NOMO-1 treated with dmso at 0.1 percent for 144 hours (cell line): ENCODE measurements at regions not wholly inside any gene's neighbourhood (a gene's known extent, or its start where the extent isn't known, plus 50 kb on each side); places are given as distances from the start of the nearest gene placed in this dataset.

Experiments used
- DNase-seq: peaks from one replicate; lab custom pipeline; 2025; ENCODE audit not compliant: unreplicated experiment; lab: John Stamatoyannopoulos, UW

- no peak for DNase-seq
These were observed 1088.8 kb downstream of the ADGRL3 start for GRCh38 chr4:62288808-62289541.

GRCh38 chr4:62285026-62285425 lies 1084.9 kb downstream of the ADGRL3 start:
- DNase-seq, result no peak

- no peak for DNase-seq
These were observed 1079.6 kb downstream of the ADGRL3 start for GRCh38 chr4:62279689-62280088.

DNA sequence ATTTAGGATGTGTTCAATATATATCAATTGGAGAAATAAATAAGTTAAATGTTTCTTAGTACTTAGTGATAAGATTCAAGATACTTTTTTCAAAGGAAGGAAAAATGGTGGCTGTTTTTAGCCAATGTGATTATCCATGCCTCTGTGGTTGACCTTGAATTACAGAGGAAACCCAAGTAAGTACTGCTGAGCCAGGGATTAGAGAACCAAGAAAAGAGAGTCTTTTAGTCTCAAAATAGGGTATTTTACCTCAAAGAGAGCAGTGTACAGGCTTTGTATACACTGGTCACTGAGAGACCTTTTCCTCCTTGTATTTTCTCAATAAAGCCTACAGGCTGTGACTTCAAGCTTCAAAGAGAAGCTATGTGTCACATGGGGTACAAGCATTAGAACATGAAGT lies 1075.3 kb downstream of the ADGRL3 start:
- DNase-seq, result no peak

DNA sequence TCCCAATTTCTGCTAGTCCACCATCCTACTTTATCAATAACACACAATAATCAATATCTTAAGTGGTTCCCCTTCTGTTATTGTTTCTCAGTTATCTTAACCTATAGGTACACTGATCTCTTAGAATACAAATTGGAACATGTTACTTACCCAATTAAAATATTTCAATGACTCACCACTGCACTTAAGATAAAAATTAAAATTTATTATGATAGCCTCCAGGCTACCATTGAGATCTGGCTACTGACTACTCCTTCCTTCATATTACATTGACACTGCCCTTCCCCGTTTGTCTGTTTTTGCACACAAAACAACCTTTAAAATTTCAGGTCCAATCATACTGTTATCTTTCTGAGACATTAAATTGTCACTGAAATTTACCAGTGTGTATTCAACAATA lies 1074.7 kb downstream of the ADGRL3 start:
- DNase-seq, result no peak

- no peak for DNase-seq
These were observed 1071.0 kb downstream of the ADGRL3 start for GRCh38 chr4:62271107-62271506.

DNA sequence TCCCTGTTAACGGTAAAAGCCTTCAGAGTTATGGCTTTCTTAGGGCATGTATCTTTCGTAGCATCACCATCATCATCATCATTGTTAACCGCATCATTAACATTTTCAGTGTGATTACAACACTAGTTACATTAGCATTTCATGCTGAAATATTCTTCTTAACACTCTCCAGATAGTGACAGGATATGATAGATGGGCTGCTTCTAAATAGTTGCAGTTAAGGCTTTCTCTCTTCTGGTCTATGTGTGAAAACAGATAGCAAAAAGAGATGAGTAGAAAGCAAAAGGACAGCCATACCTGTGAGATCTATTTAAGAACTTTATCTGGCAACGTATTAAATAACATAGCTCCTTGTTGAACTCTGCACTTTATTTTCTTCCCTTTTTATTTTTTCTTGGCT lies 1069.8 kb downstream of the ADGRL3 start:
- no peak for DNase-seq

DNA sequence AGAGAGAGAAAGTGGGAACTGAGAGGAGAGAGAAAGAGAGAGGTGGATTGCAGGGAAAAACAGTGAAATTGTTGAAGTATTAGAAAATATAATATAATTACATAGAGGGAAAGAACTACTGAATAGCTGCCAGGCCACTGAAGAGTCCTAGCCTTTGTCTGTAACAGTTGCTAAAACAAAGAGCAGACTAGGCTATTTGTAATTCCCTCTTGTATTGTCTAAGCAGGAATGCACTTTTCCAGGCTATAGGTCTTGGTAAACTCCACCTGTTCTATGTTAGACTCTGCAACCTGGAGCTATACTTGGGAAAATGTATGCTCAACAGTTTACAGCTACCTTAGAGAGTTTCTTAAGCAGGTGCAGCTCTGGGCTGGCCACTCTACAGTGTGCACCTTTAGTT lies 1063.3 kb downstream of the ADGRL3 start:
- no peak for DNase-seq

DNA sequence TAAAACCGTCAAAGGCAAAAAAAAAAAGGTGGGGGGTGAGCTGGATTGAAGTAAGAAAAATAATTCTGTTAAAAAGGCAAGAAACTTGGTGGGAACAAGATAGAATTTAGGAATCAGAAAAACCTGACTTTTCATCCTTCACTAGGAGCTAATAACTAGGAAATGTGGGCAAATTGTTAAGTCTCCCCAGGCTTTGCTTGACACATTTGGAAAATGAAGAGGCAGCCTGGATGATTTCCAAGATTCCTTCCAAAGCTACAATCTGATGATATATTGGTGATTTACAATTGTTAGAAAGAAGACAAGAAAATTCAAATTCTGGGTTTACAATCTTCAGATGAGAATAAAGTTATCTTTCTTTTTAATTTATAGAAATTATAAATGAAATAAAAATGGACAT lies 1062.5 kb downstream of the ADGRL3 start:
- DNase-seq, result no peak

DNA sequence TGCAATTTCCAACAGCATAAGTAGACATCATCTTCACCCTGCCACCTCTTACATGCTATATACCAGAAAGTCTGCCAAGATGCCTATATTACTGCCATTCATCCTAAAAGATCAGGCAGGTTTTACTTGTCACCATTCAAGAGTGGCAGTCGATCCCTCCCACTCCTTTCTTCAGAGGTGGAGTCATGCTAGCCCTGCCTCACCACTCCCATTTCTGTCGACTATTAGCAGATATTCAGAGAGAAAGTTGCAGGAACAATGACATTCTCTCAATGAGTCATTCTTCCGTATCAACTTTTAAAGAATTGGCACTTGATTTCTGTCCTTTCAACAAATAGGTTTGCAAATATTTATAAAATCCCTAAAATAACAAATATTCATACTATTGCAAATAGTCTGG lies 1060.1 kb downstream of the ADGRL3 start:
- DNase-seq, result no peak

- DNase-seq, result no peak
These were observed 1056.4 kb downstream of the ADGRL3 start for GRCh38 chr4:62256479-62256878.

- no peak for DNase-seq
These were observed 1052.6 kb downstream of the ADGRL3 start for GRCh38 chr4:62252728-62253127.

DNA sequence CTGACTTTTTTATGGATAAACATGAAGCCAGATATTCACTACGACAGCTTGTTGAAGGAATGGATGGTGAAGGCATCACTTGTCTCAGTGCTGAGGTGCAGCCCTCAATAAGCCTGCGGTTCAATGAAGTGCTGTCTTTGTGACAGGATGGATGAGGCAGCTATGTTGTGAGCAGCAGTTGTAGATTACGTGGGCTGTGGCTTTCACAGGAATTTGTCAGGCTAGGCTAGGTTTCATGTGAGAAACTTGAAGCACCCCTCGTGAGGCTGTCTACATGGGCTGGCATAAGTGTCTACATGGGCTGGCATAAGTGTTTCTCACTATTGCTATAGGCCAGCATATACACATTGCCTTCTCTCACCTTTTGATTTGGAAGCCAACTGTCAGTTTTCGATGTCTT lies 1050.0 kb downstream of the ADGRL3 start:
- DNase-seq, result no peak

DNA sequence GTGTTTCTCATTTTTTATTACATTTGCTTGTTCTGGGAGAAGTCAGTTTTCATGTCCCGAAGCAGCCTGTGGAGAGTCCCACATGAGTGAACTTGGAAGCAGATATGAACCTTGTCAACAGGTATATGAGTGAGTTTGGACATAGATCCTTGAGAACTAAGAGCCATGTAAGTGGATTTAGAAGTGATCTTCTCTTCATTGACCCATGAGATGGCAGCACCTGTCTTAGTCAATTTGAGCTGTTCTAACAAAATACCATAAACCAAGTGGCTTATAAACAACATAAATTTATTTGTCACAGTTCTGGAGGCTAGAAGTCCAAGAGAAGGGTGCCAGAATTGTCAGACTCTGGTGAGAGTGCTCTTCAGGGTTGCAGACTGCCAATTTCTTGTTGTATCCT lies 1043.8 kb downstream of the ADGRL3 start:
- DNase-seq, result no peak

DNA sequence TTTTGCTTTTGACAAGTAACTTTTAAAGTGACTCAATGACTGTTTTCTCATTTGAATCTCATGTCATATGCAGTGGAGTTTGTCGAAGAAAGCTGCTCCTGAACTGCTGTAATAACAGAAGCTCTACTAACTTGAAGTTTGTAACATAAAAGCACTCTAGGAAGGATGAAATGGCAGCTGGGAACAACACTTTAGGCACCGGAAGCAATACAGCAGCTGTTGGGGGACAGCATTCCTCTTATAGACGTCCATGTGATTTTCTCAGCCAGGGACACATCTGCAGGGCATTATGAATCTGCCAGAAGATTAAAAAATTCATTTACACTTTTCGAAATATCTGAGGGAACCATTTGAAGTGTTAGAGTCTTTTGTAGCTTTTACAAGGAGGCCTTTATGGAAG lies 1035.8 kb downstream of the ADGRL3 start:
- DNase-seq, result no peak

GRCh38 chr4:62232814-62233213 lies 1032.7 kb downstream of the ADGRL3 start:
- DNase-seq, result no peak

- DNase-seq, result no peak
These were observed 1031.9 kb downstream of the ADGRL3 start for GRCh38 chr4:62231994-62232393.

DNA sequence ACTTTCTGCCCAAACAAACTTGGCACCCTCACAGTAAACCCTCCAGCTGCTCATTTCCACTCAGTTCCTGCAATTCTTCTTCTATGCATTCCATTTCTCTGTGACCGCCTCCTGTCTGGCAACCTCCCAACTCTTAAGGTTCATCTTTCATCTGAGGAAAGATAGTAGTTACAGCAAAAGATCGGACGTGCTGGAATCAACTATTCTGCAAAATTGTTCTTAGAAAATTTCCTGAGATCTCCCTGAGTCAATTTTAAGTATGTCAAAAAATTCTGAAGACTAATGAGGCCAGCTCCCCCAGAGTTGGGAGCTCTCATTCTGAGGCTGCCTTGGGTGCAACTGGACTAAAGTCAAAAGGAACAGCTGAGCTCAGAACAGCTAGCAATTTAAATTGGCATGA lies 1026.0 kb downstream of the ADGRL3 start:
- no peak for DNase-seq

DNA sequence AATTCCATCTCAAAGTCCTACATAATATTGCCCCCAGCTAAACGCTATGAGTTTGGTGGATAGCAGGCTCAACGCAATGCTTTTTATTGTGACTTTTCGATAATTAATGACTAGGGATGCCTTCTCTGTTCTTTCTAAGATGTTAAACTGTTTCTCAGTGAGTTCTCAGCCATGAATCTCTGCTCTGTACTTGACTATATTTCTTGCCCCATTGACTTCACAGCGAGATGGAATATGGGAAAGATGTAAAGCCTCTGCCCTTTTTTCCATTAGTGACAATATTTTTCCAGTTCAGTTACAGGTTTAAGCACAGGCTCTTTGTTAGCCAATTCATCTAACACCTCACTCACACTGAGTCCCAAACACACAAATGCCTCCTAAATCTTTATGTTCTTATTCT lies 1022.0 kb downstream of the ADGRL3 start:
- no peak for DNase-seq

GRCh38 chr4:62210486-62210885 lies 1010.4 kb downstream of the ADGRL3 start:
- DNase-seq, result no peak

GRCh38 chr4:62209757-62210485 lies 1009.8 kb downstream of the ADGRL3 start:
- DNase-seq, result no peak

GRCh38 chr4:62208921-62209320 lies 1008.8 kb downstream of the ADGRL3 start:
- no peak for DNase-seq

GRCh38 chr4:62204136-62204535 lies 1004.0 kb downstream of the ADGRL3 start:
- no peak for DNase-seq
